BLaER1 treated with 17β-estradiol and CSF1 and Interleukin-3, amounts not matched to agents 10 nM and 100 nM (cell line): ENCODE measurements at regions not wholly inside any gene's neighbourhood (a gene's known extent, or its start where the extent isn't known, plus 50 kb on each side); places are given as distances from the start of the nearest gene placed in this dataset.

Source experiments
- H3K27ac ChIP-seq, 11 experiments: shearing (Covaris generic); formaldehyde crosslinking; 2 replicates each; pipeline ENCODE4 v1.8.1; 2022
- H3K27me3 ChIP-seq, 11 experiments: shearing (Covaris generic); formaldehyde crosslinking; 2 replicates each; pipeline ENCODE4 v1.8.1; 2022
- H3K36me3 ChIP-seq, 11 experiments: shearing (Covaris generic); formaldehyde crosslinking; 2 replicates each; pipeline ENCODE4 v1.8.1; 2022
- H3K4me1 ChIP-seq, 10 experiments: shearing (Covaris generic); formaldehyde crosslinking; 2 replicates each; pipeline ENCODE4 v1.8.1; 2022
- H3K4me2 ChIP-seq, 11 experiments: shearing (Covaris generic); formaldehyde crosslinking; 2 replicates each; pipeline ENCODE4 v1.8.1; 2022
- H3K4me3 ChIP-seq, 10 experiments: shearing (Covaris generic); formaldehyde crosslinking; 2 replicates each; pipeline ENCODE4 v1.8.1; 2022
- H3K9ac ChIP-seq, 11 experiments: shearing (Covaris generic); formaldehyde crosslinking; 2 replicates each; pipeline ENCODE4 v1.8.1; 2022
- H3K9me3 ChIP-seq, 11 experiments: shearing (Covaris generic); formaldehyde crosslinking; replicated peaks in 1 of 11; 2 replicates each; pipeline ENCODE4 v1.8.1; 2022
- H4K20me1 ChIP-seq, 11 experiments: shearing (Covaris generic); formaldehyde crosslinking; 2 replicates each; pipeline ENCODE4 v1.8.1; 2022
- Cebpa-rat ChIP-seq, 11 experiments: shearing (Covaris generic); IDR thresholded peaks; 2 replicates each; pipeline ENCODE4 v1.8.1; 2022

DNA sequence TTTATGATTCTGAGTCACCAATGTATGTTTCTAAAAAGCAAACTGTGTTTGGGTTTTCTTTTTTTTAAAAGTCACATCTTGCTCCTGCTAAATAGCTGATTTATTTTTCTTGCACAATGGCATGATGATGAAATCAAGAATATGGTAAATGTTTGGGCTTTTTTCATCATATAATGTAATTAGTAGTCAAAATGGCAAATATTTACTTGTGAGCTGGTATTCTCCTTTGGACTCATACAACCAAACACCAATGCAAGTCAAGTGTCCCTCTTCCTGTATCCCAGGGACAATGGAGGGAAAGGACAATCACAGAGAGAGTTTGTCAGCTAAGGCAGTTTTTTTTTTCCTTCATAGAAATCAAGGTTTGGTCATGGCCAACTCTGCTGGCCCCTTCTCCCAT is 94.6 kb upstream of the RALGPS2 start:
- H3K9ac ChIP-seq, result no peak overlapping the region
- no peaks in the 10 kb centered on the region for H3K4me1 ChIP-seq

DNA sequence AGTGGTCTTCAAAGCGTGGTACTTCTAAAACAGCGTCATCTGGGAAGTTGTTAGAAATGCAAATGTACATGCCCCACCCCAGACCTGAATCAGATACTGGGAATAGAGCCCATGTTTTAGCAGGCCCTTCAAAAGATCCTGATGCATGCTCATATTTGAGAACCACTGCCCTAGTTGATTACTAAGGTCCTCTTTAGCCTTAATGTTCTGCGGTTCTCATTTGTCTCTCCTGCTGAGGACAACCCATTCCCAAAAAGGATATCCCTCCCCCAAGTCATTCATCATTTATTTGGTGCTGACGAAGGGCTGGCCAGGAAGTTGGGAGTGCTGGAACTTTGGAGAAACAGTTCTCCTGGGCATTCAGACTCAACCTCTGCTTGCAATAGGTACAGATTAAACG is 92.4 kb upstream of the RALGPS2 start:
- Histone ChIP-seq H3K27me3 (no peaks in the 10 kb centered on the region), H3K4me3 (no peak overlapping the region), H3K9me3 (no peaks in the 10 kb centered on the region), H3K36me3 (no peaks in the 10 kb centered on the region), H4K20me1 (no peaks in the 10 kb centered on the region), H3K9ac (no peak overlapping the region), H3K27ac (no peak overlapping the region), H3K4me2 (no peak overlapping the region), H3K4me1 (no peaks in the 10 kb centered on the region)
- TF ChIP-seq Cebpa-rat (IDR thresholded peaks at IDR 0.05), result no peak

More for the DNA sequence above, 94.6 kb upstream of the RALGPS2 start:
- no peak overlapping the region for H3K4me2 ChIP-seq
- H3K27ac ChIP-seq, result no peak overlapping the region
- no peaks in the 10 kb centered on the region for H3K9me3 ChIP-seq
- no peaks in the 10 kb centered on the region for H4K20me1 ChIP-seq
- H3K4me3 ChIP-seq, result no peak overlapping the region
- no peak for TF ChIP-seq Cebpa-rat (IDR thresholded peaks at IDR 0.05)
- H3K36me3 ChIP-seq, result no peaks in the 10 kb centered on the region
- no peaks in the 10 kb centered on the region for H3K27me3 ChIP-seq

DNA sequence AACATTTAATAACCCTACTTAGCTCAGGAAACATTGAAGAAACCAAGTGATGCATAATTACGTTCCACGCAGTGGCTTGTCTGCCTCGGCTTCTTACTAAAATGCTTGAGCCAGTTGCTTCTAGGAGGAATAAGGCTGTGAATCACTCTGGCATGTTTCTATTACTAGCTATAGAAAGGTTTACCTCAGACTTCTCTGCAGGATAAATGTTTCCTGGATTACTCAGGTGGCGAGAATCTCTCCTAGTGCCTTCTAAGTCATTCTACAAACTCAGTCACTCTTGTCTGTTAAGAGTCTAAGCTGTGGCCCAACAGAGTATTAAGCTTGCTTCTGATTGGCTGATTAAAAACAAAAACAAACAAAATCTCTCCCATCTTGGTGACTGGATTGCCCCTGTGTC is 92.0 kb upstream of the RALGPS2 start:
- no peak overlapping the region for H3K4me2 ChIP-seq
- H3K9ac ChIP-seq, result no peak overlapping the region
- no peak overlapping the region for H3K27ac ChIP-seq

DNA sequence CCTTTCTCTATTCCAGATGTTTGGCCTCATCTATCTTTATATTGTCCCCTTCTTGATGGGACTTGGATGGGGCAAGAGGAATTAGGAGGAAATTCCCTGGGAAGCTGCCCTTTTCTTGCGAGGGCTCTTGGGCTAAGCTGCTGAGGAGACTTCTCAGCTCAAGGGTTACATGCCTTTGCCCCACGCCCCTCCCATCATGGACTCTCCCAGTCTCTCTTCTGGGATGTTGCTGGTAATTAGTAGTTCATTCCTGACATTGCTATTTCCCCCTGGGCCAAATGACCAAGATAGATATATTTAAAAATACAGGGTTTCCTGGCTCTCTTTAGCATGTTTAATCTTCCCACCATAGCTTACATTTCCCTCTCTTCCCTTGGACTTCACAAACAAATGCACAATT is 90.6 kb upstream of the RALGPS2 start:
- H3K9me3 ChIP-seq, result no peaks in the 10 kb centered on the region

More for the DNA sequence above, 92.0 kb upstream of the RALGPS2 start:
- Histone ChIP-seq H3K4me3 (no peak overlapping the region), H3K36me3 (no peaks in the 10 kb centered on the region), H4K20me1 (no peaks in the 10 kb centered on the region), H3K27me3 (no peaks in the 10 kb centered on the region), H3K9me3 (no peaks in the 10 kb centered on the region), H3K4me1 (no peaks in the 10 kb centered on the region)
- no peak for TF ChIP-seq Cebpa-rat (IDR thresholded peaks at IDR 0.05)

DNA sequence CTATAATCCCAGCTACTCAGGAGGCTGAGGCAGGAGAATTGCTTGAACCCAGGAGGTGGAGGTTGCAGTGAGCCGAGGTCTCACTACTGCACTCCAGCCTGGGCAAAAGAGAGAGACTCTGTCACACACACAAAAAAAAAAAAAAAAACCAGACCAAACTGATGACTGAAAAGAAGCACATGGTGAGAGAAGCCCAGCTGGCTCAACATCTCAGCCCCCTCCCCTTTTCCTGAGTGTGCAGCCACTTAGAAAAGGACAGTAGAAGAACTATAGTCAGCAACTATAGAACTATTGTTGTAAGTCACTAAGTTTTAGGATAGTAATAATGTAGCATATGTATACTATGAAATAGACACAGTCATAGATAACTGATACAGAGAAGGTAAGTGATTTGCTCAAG is 87.2 kb upstream of the RALGPS2 start:
- no peak for TF ChIP-seq Cebpa-rat (IDR thresholded peaks at IDR 0.05)
- Histone ChIP-seq H3K27ac (no peak overlapping the region), H3K4me2 (no peak overlapping the region), H3K9me3 (no peaks in the 10 kb centered on the region), H3K27me3 (no peaks in the 10 kb centered on the region), H4K20me1 (no peaks in the 10 kb centered on the region), H3K4me1 (no peaks in the 10 kb centered on the region), H3K4me3 (no peak overlapping the region), H3K9ac (no peak overlapping the region), H3K36me3 (no peaks in the 10 kb centered on the region)

More for the DNA sequence above, 90.6 kb upstream of the RALGPS2 start:
- no peaks in the 10 kb centered on the region for H4K20me1 ChIP-seq
- no peaks in the 10 kb centered on the region for H3K36me3 ChIP-seq
- H3K4me3 ChIP-seq, result no peak overlapping the region
- no peak overlapping the region for H3K9ac ChIP-seq
- H3K4me2 ChIP-seq, result no peak overlapping the region
- no peaks in the 10 kb centered on the region for H3K27me3 ChIP-seq
- TF ChIP-seq Cebpa-rat (IDR thresholded peaks at IDR 0.05), result no peak
- H3K4me1 ChIP-seq, result no peaks in the 10 kb centered on the region
- no peak overlapping the region for H3K27ac ChIP-seq

DNA sequence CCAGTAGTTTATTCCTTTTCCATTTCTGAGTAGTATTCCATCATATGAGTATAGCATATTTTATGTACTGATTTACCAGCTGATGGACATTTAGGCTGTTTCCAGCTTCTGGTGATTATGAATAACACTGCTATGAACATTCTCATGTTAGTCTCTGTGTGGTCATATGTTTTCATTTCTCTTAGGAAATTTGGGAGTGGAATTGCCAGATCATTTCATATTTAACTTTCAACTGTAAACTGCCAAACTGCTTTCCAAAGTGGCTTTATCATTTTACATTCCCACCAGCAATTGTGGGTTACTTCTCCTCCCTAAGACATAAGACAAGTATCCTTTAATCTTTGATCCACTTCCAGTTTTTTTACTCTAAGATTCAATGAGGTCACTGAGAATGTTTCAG is 85.7 kb upstream of the RALGPS2 start:
- Histone ChIP-seq H3K4me1 (peaks cover 0 to 8% (median 0%) of the 10 kb centered on the region in 10 experiments; a peak in 5 of 20 replicates), H3K27me3 (no peaks in the 10 kb centered on the region), H3K36me3 (no peaks in the 10 kb centered on the region), H4K20me1 (no peaks in the 10 kb centered on the region), H3K9me3 (no peaks in the 10 kb centered on the region), H3K9ac (no peak overlapping the region), H3K4me2 (no peak overlapping the region), H3K4me3 (no peak overlapping the region), H3K27ac (no peak overlapping the region)
- TF ChIP-seq Cebpa-rat (IDR thresholded peaks at IDR 0.05), result no peak

DNA sequence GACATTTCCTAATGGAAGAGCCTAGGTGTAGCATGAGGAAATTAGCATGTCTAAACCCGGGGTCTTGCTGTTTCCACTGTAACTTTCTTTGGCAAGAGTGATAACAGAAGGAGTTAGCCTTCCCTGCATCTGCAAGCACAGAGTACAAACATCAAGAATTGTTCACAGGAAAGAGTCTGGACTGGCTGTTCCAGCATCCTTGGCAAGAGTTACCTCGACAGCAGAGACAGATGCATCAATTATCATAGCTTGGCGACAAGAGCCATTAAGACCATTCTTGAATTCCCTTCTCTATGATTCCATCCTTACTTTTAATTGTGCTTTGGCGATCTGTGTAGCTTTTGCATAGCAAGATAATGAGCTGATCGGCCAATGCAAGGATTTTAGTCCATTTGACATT is 82.8 kb upstream of the RALGPS2 start:
- no peak overlapping the region for H3K4me2 ChIP-seq
- H3K27me3 ChIP-seq, result no peaks in the 10 kb centered on the region
- H4K20me1 ChIP-seq, result no peaks in the 10 kb centered on the region
- H3K4me1 ChIP-seq, result peaks cover 0 to 17% (median 5%) of the 10 kb centered on the region in 10 experiments; a peak in 9 of 20 replicates
- H3K9ac ChIP-seq, result no peak overlapping the region
- H3K4me3 ChIP-seq, result no peak overlapping the region
- no peak for TF ChIP-seq Cebpa-rat (IDR thresholded peaks at IDR 0.05)
- H3K27ac ChIP-seq, result no peak overlapping the region
- H3K9me3 ChIP-seq, result no peaks in the 10 kb centered on the region
- H3K36me3 ChIP-seq, result no peaks in the 10 kb centered on the region

DNA sequence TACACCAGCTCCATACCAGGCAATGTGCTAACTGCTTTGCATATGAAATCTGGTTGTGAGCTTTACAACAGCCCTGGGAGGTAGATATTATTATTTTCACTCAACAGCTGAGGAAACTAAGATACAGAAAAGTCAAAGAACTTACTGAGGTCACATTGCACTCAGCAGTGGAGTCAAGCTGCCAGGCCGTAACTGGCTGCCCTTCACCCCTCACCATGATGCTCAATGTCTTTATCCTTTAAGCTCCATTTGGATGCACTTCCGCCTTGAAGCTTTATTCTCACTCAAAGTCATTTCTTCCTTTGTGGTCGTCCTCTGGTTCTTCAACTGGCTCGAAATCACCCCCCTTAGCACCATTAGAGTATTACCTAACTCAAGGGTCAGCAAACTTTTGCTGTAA is 81.7 kb upstream of the RALGPS2 start:
- H3K4me3 ChIP-seq, result no peak overlapping the region
- H3K4me2 ChIP-seq, result no peak overlapping the region

DNA sequence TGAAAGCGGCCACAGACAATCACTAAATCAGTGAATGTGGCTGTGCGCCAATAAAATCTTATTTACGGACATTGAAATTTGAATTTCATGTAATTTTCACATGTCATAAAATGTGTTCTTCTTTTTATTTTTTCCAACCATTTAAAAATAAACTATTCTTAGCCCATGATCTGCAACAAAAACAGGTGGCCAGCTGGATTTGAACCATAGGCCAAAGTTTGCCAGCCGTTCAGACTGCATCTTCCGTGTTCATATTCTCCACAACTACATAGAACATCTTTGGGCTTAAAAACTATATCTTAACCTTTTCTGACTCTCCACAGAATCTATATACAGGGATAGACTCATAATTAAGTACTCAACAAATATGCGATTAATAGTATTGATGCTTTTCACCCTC is 81.2 kb upstream of the RALGPS2 start:
- Histone ChIP-seq H3K4me3 (no peak overlapping the region), H3K4me1 (peaks cover 0 to 17% (median 5%) of the 10 kb centered on the region in 10 experiments; a peak in 9 of 20 replicates), H3K27ac (no peak overlapping the region), H3K27me3 (no peaks in the 10 kb centered on the region), H3K4me2 (no peak overlapping the region; a peak in 1 of 22 replicates), H4K20me1 (no peaks in the 10 kb centered on the region), H3K9me3 (no peaks in the 10 kb centered on the region), H3K9ac (no peak overlapping the region), H3K36me3 (no peaks in the 10 kb centered on the region)
- TF ChIP-seq Cebpa-rat (IDR thresholded peaks at IDR 0.05), result no peak

More for the DNA sequence above, 81.7 kb upstream of the RALGPS2 start:
- Histone ChIP-seq H4K20me1 (no peaks in the 10 kb centered on the region), H3K9me3 (no peaks in the 10 kb centered on the region), H3K27me3 (no peaks in the 10 kb centered on the region), H3K27ac (no peak overlapping the region), H3K4me1 (peaks cover 0 to 17% (median 5%) of the 10 kb centered on the region in 10 experiments; a peak in 9 of 20 replicates), H3K9ac (no peak overlapping the region), H3K36me3 (no peaks in the 10 kb centered on the region)
- no peak for TF ChIP-seq Cebpa-rat (IDR thresholded peaks at IDR 0.05)

DNA sequence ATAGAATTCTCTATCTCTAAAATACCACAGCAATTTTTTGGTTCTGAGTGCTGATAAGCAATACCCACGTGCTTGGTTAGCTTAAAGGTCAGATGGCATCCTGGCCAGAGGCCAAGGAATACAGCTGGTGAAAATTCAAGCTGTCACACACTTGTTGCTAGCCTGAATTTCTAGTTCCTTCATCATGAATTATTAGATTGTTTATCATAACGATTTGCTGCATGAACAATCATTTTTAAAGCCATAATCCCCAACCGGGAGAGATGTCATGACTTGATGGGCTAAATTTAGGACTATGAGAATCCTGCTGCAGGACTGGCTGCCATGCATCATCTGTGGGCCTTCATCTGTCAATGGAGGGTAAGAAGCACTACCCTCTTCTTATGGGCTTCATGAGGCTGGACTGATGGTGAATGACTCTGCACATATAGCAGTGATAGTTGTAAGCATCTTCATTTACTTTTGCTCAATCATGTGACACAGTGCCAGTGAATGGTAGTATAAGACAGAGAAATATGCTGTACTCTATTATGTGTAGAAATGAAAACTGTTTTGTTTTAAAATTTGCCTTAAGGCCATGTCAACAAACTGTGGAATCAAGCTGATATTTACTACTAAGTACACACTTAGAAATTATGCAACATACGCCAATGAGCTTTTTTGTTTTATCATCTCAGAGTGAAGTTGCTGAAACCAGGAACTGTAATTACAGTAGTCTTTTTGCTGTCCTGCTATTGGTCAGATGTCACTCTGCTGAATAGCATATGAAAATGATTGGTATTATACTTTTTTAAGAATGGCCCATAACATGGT is 80.5 kb upstream of the RALGPS2 start:
- H3K4me2 ChIP-seq, result peak overlapping the region in 1 of 11 experiments; percentile 20; a peak in 2 of 22 replicates
- no peaks in the 10 kb centered on the region for H3K36me3 ChIP-seq
- no peaks in the 10 kb centered on the region for H4K20me1 ChIP-seq
- H3K27me3 ChIP-seq, result no peaks in the 10 kb centered on the region
- TF ChIP-seq Cebpa-rat (IDR thresholded peaks at IDR 0.05), result no peak
- H3K4me1 ChIP-seq, result peaks cover 0 to 17% (median 5%) of the 10 kb centered on the region in 10 experiments; a peak in 9 of 20 replicates
- no peak overlapping the region for H3K27ac ChIP-seq
- no peaks in the 10 kb centered on the region for H3K9me3 ChIP-seq
- H3K9ac ChIP-seq, result no peak overlapping the region
- H3K4me3 ChIP-seq, result no peak overlapping the region
